ENCODE measurements at regions not wholly inside any gene's neighbourhood (a gene's known extent, or its start where the extent isn't known, plus 50 kb on each side); places are given as distances from the start of the nearest gene placed in this dataset.

- peak overlapping the region; percentile 12 for H3K4me3 Mint-ChIP-seq
- H3K27me3 Mint-ChIP-seq, result no peaks in the 10 kb centered on the region
- H3K27ac Mint-ChIP-seq, result peak overlapping the region; percentile 76
- no peaks in the 10 kb centered on the region for H3K9me3 Mint-ChIP-seq (ENCODE audit: low read depth)
- peaks cover 2% of the 10 kb centered on the region for H3K36me3 Mint-ChIP-seq
- peaks cover 61% of the 10 kb centered on the region for H3K4me1 Mint-ChIP-seq (ENCODE audit: low read depth)
Measured at GRCh38 chr1:108082738-108083562, 117.2 kb downstream of the SLC25A24 start.

- H3K9me3 Mint-ChIP-seq (ENCODE audit: low read depth), result no peaks in the 10 kb centered on the region
- H3K4me3 Mint-ChIP-seq, result no peak overlapping the region
- H3K27me3 Mint-ChIP-seq, result no peaks in the 10 kb centered on the region
- H3K36me3 Mint-ChIP-seq, result peaks cover 2% of the 10 kb centered on the region
- peaks cover 66% of the 10 kb centered on the region for H3K4me1 Mint-ChIP-seq (ENCODE audit: low read depth)
- peak overlapping the region; percentile 85 for H3K27ac Mint-ChIP-seq
Measured at GRCh38 chr1:108082001-108082400, 117.0 kb upstream of the VAV3 start.

GRCh38 chr1:108080448-108080847 lies 115.5 kb upstream of the VAV3 start:
- H3K36me3 Mint-ChIP-seq, result peaks cover 2% of the 10 kb centered on the region
- peak overlapping the region; percentile 66 for H3K27ac Mint-ChIP-seq
- H3K4me3 Mint-ChIP-seq, result peak overlapping the region; percentile 60
- no peaks in the 10 kb centered on the region for H3K9me3 Mint-ChIP-seq (ENCODE audit: low read depth)
- no peaks in the 10 kb centered on the region for H3K27me3 Mint-ChIP-seq
- H3K4me1 Mint-ChIP-seq (ENCODE audit: low read depth), result peaks cover 74% of the 10 kb centered on the region

- no peaks in the 10 kb centered on the region for H3K9me3 Mint-ChIP-seq (ENCODE audit: low read depth)
- H3K36me3 Mint-ChIP-seq, result peaks cover 2% of the 10 kb centered on the region
- no peaks in the 10 kb centered on the region for H3K27me3 Mint-ChIP-seq
- H3K27ac Mint-ChIP-seq, result peak overlapping the region; percentile 87
- peaks cover 78% of the 10 kb centered on the region for H3K4me1 Mint-ChIP-seq (ENCODE audit: low read depth)
- peak overlapping the region; percentile 30 for H3K4me3 Mint-ChIP-seq
Measured at GRCh38 chr1:108079440-108080025, 114.6 kb upstream of the VAV3 start.

GRCh38 chr1:108077991-108078390 lies 113.0 kb upstream of the VAV3 start:
- H3K27ac Mint-ChIP-seq, result peak overlapping the region; percentile 93
- no peaks in the 10 kb centered on the region for H3K27me3 Mint-ChIP-seq
- no peaks in the 10 kb centered on the region for H3K9me3 Mint-ChIP-seq (ENCODE audit: low read depth)
- peak overlapping the region; percentile 61 for H3K4me3 Mint-ChIP-seq
- H3K36me3 Mint-ChIP-seq, result peaks cover 2% of the 10 kb centered on the region
- H3K4me1 Mint-ChIP-seq (ENCODE audit: low read depth), result peaks cover 68% of the 10 kb centered on the region

- H3K4me1 Mint-ChIP-seq (ENCODE audit: low read depth), result peaks cover 39% of the 10 kb centered on the region
- H3K27me3 Mint-ChIP-seq, result no peaks in the 10 kb centered on the region
- no peak overlapping the region for H3K4me3 Mint-ChIP-seq
- no peaks in the 10 kb centered on the region for H3K9me3 Mint-ChIP-seq (ENCODE audit: low read depth)
- no peak overlapping the region for H3K27ac Mint-ChIP-seq
- H3K36me3 Mint-ChIP-seq, result no peaks in the 10 kb centered on the region
Measured at GRCh38 chr1:108075055-108075454, 110.1 kb upstream of the VAV3 start.

GRCh38 chr1:108072776-108073175 lies 107.8 kb upstream of the VAV3 start:
- no peak overlapping the region for H3K27ac Mint-ChIP-seq
- H3K36me3 Mint-ChIP-seq, result no peaks in the 10 kb centered on the region
- H3K4me1 Mint-ChIP-seq (ENCODE audit: low read depth), result peaks cover 26% of the 10 kb centered on the region
- H3K4me3 Mint-ChIP-seq, result no peak overlapping the region
- H3K27me3 Mint-ChIP-seq, result no peaks in the 10 kb centered on the region
- H3K9me3 Mint-ChIP-seq (ENCODE audit: low read depth), result no peaks in the 10 kb centered on the region

- H3K9me3 Mint-ChIP-seq (ENCODE audit: low read depth), result no peaks in the 10 kb centered on the region
- H3K27me3 Mint-ChIP-seq, result no peaks in the 10 kb centered on the region
- no peak overlapping the region for H3K4me3 Mint-ChIP-seq
- no peaks in the 10 kb centered on the region for H3K36me3 Mint-ChIP-seq
- peaks cover 24% of the 10 kb centered on the region for H3K4me1 Mint-ChIP-seq (ENCODE audit: low read depth)
- no peak overlapping the region for H3K27ac Mint-ChIP-seq
Measured at GRCh38 chr1:108072212-108072611, 107.2 kb upstream of the VAV3 start.

GRCh38 chr1:108071601-108072000 lies 106.6 kb upstream of the VAV3 start:
- H3K27me3 Mint-ChIP-seq, result no peaks in the 10 kb centered on the region
- H3K9me3 Mint-ChIP-seq (ENCODE audit: low read depth), result no peaks in the 10 kb centered on the region
- no peak overlapping the region for H3K27ac Mint-ChIP-seq
- no peaks in the 10 kb centered on the region for H3K36me3 Mint-ChIP-seq
- H3K4me1 Mint-ChIP-seq (ENCODE audit: low read depth), result peaks cover 24% of the 10 kb centered on the region
- no peak overlapping the region for H3K4me3 Mint-ChIP-seq

- H3K4me1 Mint-ChIP-seq (ENCODE audit: low read depth), result peaks cover 20% of the 10 kb centered on the region
- no peaks in the 10 kb centered on the region for H3K27me3 Mint-ChIP-seq
- no peak overlapping the region for H3K27ac Mint-ChIP-seq
- no peak overlapping the region for H3K4me3 Mint-ChIP-seq
- H3K36me3 Mint-ChIP-seq, result no peaks in the 10 kb centered on the region
- H3K9me3 Mint-ChIP-seq (ENCODE audit: low read depth), result no peaks in the 10 kb centered on the region
Measured at GRCh38 chr1:108070662-108071061, 105.7 kb upstream of the VAV3 start.

- peaks cover 20% of the 10 kb centered on the region for H3K4me1 Mint-ChIP-seq (ENCODE audit: low read depth)
- no peak overlapping the region for H3K27ac Mint-ChIP-seq
- no peaks in the 10 kb centered on the region for H3K9me3 Mint-ChIP-seq (ENCODE audit: low read depth)
- no peak overlapping the region for H3K4me3 Mint-ChIP-seq
- H3K27me3 Mint-ChIP-seq, result no peaks in the 10 kb centered on the region
- H3K36me3 Mint-ChIP-seq, result no peaks in the 10 kb centered on the region
Measured at GRCh38 chr1:108067884-108068540, 103.0 kb upstream of the VAV3 start.

GRCh38 chr1:108066808-108067207 lies 101.8 kb upstream of the VAV3 start:
- H3K4me1 Mint-ChIP-seq (ENCODE audit: low read depth), result peaks cover 20% of the 10 kb centered on the region
- no peak overlapping the region for H3K4me3 Mint-ChIP-seq
- no peaks in the 10 kb centered on the region for H3K36me3 Mint-ChIP-seq
- H3K27ac Mint-ChIP-seq, result no peak overlapping the region
- peaks cover 2% of the 10 kb centered on the region for H3K9me3 Mint-ChIP-seq (ENCODE audit: low read depth)
- H3K27me3 Mint-ChIP-seq, result no peaks in the 10 kb centered on the region

GRCh38 chr1:108064255-108064654 lies 99.3 kb upstream of the VAV3 start:
- Mint-ChIP-seq H3K36me3 (peaks cover 3% of the 10 kb centered on the region), H3K9me3 (ENCODE audit: low read depth) (peaks cover 5% of the 10 kb centered on the region), H3K4me3 (no peak overlapping the region), H3K4me1 (ENCODE audit: low read depth) (peaks cover 20% of the 10 kb centered on the region), H3K27me3 (no peaks in the 10 kb centered on the region), H3K27ac (no peak overlapping the region)

- Mint-ChIP-seq H3K27me3 (no peaks in the 10 kb centered on the region), H3K36me3 (peaks cover 3% of the 10 kb centered on the region)
Measured at GRCh38 chr1:108063703-108064102, 98.7 kb upstream of the VAV3 start.

GRCh38 chr1:108059945-108060344 lies 95.0 kb upstream of the VAV3 start:
- Mint-ChIP-seq H3K9me3 (ENCODE audit: low read depth) (peaks cover 5% of the 10 kb centered on the region), H3K4me3 (no peak overlapping the region), H3K4me1 (ENCODE audit: low read depth) (peaks cover 3% of the 10 kb centered on the region)

More at GRCh38 chr1:108063703-108064102, 98.7 kb upstream of the VAV3 start:
- H3K4me3 Mint-ChIP-seq, result no peak overlapping the region
- peaks cover 20% of the 10 kb centered on the region for H3K4me1 Mint-ChIP-seq (ENCODE audit: low read depth)
- no peak overlapping the region for H3K27ac Mint-ChIP-seq
- peaks cover 5% of the 10 kb centered on the region for H3K9me3 Mint-ChIP-seq (ENCODE audit: low read depth)

More at GRCh38 chr1:108059945-108060344, 95.0 kb upstream of the VAV3 start:
- Mint-ChIP-seq H3K36me3 (peaks cover 3% of the 10 kb centered on the region), H3K27me3 (no peaks in the 10 kb centered on the region), H3K27ac (no peak overlapping the region)
